CD4-positive, alpha-beta memory T cell (primary cell): ENCODE measurements at regions not wholly inside any gene's neighbourhood (a gene's known extent, or its start where the extent isn't known, plus 50 kb on each side); places are given as distances from the start of the nearest gene placed in this dataset.

Experiments used
- CTCF ChIA-PET: fragments of 350-600 bp; sonication (Branson Sonifier 250); formaldehyde crosslinking; loops from one replicate; lab custom pipeline; 2021; ENCODE audit warnings: inconsistent platforms; ENCODE audit not compliant: partially characterized antibody; lab: Charles Lee
- POLR2A ChIA-PET: fragments of 350-600 bp; sonication (Branson Sonifier 250); formaldehyde crosslinking; loops from one replicate; lab custom pipeline; 2021; ENCODE audit not compliant: partially characterized antibody; lab: Charles Lee
- DNase-seq, 5 donors: peaks; one replicate each; pipeline versions ENCODE4 v3.0.0 to v3.0.0-alpha.2; 2020 to 2022; ENCODE audit warnings: mixed read lengths in 1 of 5
- H3K27ac ChIP-seq: one replicate; pipeline ENCODE4 v1.7.0; 2013; ENCODE audit warnings: low read depth, low read length
- H3K27me3 ChIP-seq: 2 replicates; pipeline ENCODE4 v1.7.0; 2013; ENCODE audit warnings: mild to moderate bottlenecking, low read length, moderate library complexity; ENCODE audit not compliant: insufficient read depth
- H3K36me3 ChIP-seq: 2 replicates; pipeline ENCODE4 v1.7.0; 2013; ENCODE audit warnings: mild to moderate bottlenecking, low read length, moderate library complexity; ENCODE audit not compliant: insufficient read depth
- H3K4me1 ChIP-seq: 2 replicates; pipeline ENCODE4 v1.7.0; 2013; ENCODE audit warnings: mild to moderate bottlenecking, low read length, moderate library complexity; ENCODE audit not compliant: insufficient read depth
- H3K4me3 ChIP-seq, 2 donors: one replicate each; pipeline ENCODE4 v1.7.0; 2013; ENCODE audit warnings: low read length in 2 of 2, mild to moderate bottlenecking in 1 of 2
- H3K9me3 ChIP-seq, 2 donors: one replicate each; pipeline ENCODE4 v1.7.0; 2013; ENCODE audit warnings: low read length in 2 of 2, control low read depth in 1 of 2; ENCODE audit not compliant: control insufficient read depth in 1 of 2
- H3K27ac Mint-ChIP-seq, 7 donors: one replicate each; pipeline ENCODE4 v1.8.0; 2020 to 2021; ENCODE audit warnings: mixed read lengths in 7 of 7, mild to moderate bottlenecking in 6 of 7, inconsistent platforms in 3 of 7, moderate library complexity in 3 of 7
- H3K27me3 Mint-ChIP-seq, 2 donors: one replicate each; pipeline ENCODE4 v1.8.0; 2020 to 2021; ENCODE audit warnings: mixed read lengths in 2 of 2
- H3K36me3 Mint-ChIP-seq, 2 donors: one replicate each; pipeline ENCODE4 v1.8.0; 2020 to 2021; ENCODE audit warnings: mixed read lengths in 2 of 2, inconsistent platforms in 1 of 2, mild to moderate bottlenecking in 1 of 2
- H3K4me1 Mint-ChIP-seq, 4 donors: one replicate each; pipeline ENCODE4 v1.8.0; 2020 to 2021; ENCODE audit warnings: mixed read lengths in 4 of 4, mild to moderate bottlenecking in 1 of 4
- H3K4me3 Mint-ChIP-seq, 8 donors: one replicate each; pipeline ENCODE4 v1.8.0; 2020 to 2021; ENCODE audit warnings: mixed read lengths in 8 of 8, mild to moderate bottlenecking in 7 of 8, moderate library complexity in 6 of 8, inconsistent platforms in 3 of 8
- H3K9me3 Mint-ChIP-seq, 8 donors: one replicate each; pipeline ENCODE4 v1.8.0; 2020 to 2021; ENCODE audit warnings: mixed read lengths in 8 of 8, mild to moderate bottlenecking in 5 of 8, inconsistent platforms in 3 of 8, moderate library complexity in 1 of 8
- intact Hi-C: fragments of 100-400 bp; cut with micrococcal nuclease; formaldehyde crosslinking; loops from one replicate; pipeline ENCODE4 v1.15.1; 2023

DNA sequence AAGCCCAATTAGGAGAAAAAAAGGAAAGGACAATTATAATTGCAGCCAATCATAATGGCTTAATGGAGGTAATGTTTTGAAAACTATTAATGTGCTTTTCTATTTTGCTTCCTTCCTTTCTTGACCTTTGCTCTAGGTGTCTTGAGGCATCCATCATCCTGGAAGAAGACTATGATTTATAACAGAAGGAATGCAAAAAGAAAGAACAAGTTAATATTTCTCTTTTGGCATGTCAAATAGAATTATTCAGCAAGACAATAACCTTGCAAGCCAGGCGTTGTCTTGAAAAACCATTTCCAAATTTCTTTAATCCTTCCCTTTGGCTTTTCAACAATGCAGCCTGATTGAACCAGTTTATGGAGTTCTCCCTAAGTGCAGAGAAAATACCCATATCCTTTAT is 107.7 kb upstream of the USP24 start:
- no peak overlapping the region for H3K27ac Mint-ChIP-seq
- Histone ChIP-seq H3K4me1 (no peaks in the 10 kb centered on the region), H3K4me3 (no peak overlapping the region), H3K36me3 (no peaks in the 10 kb centered on the region), H3K27me3 (no peaks in the 10 kb centered on the region), H3K27ac (no peak overlapping the region), H3K9me3 (no peaks in the 10 kb centered on the region)
- no peak overlapping the region for H3K4me3 Mint-ChIP-seq
- H3K9me3 Mint-ChIP-seq, result no peaks in the 10 kb centered on the region
- POLR2A ChIA-PET, result no interaction called here
- H3K4me1 Mint-ChIP-seq, result peaks cover 0 to 1% (median 0%) of the 10 kb centered on the region in 4 donors
- H3K36me3 Mint-ChIP-seq, result no peaks in the 10 kb centered on the region
- intact Hi-C loops, result no loop called here
- peaks cover 2 to 4% of the 10 kb centered on the region in 2 donors for H3K27me3 Mint-ChIP-seq
- CTCF ChIA-PET, result no interaction called here
- DNase-seq, result no peak

- H3K36me3 Mint-ChIP-seq, result no peaks in the 10 kb centered on the region
- Histone ChIP-seq H3K9me3 (no peaks in the 10 kb centered on the region), H3K36me3 (no peaks in the 10 kb centered on the region), H3K27ac (no peak overlapping the region), H3K27me3 (no peaks in the 10 kb centered on the region), H3K4me1 (no peaks in the 10 kb centered on the region), H3K4me3 (no peak overlapping the region)
- intact Hi-C loops, result no loop called here
- no peak overlapping the region for H3K27ac Mint-ChIP-seq
- H3K27me3 Mint-ChIP-seq, result peaks cover 2 to 3% of the 10 kb centered on the region in 2 donors
- H3K4me1 Mint-ChIP-seq, result peaks cover 0 to 2% (median 0%) of the 10 kb centered on the region in 4 donors
- ChIA-PET POLR2A (no interaction called here), CTCF (no interaction called here)
- H3K9me3 Mint-ChIP-seq, result no peaks in the 10 kb centered on the region
- H3K4me3 Mint-ChIP-seq, result no peak overlapping the region
- DNase-seq, result no peak
Measured at GRCh38 chr1:55321942-55322341, 106.8 kb upstream of the USP24 start.

- CTCF ChIA-PET, result no interaction called here
Measured at GRCh38 chr1:55320891-55321290, 105.7 kb upstream of the USP24 start.

GRCh38 chr1:55318116-55318817 is 103.1 kb upstream of the USP24 start:
- POLR2A ChIA-PET, result no interaction called here
- peaks cover 0 to 1% (median 0%) of the 10 kb centered on the region in 4 donors for H3K4me1 Mint-ChIP-seq
- H3K27ac Mint-ChIP-seq, result no peak overlapping the region
- H3K9me3 ChIP-seq, result no peaks in the 10 kb centered on the region
- intact Hi-C loops, result no loop called here
- no peak overlapping the region for H3K4me3 Mint-ChIP-seq
- H3K27me3 Mint-ChIP-seq, result peaks cover 2 to 3% of the 10 kb centered on the region in 2 donors
- H3K9me3 Mint-ChIP-seq, result peaks cover 0 to 2% (median 0%) of the 10 kb centered on the region in 8 donors
- H3K27me3 ChIP-seq, result no peaks in the 10 kb centered on the region
- CTCF ChIA-PET, result no interaction called here
- no peaks in the 10 kb centered on the region for H3K4me1 ChIP-seq
- DNase-seq, result no peak
- H3K4me3 ChIP-seq, result no peak overlapping the region
- no peak overlapping the region for H3K27ac ChIP-seq
- H3K36me3 ChIP-seq, result no peaks in the 10 kb centered on the region
- no peaks in the 10 kb centered on the region for H3K36me3 Mint-ChIP-seq

More at GRCh38 chr1:55320891-55321290, 105.7 kb upstream of the USP24 start:
- H3K9me3 Mint-ChIP-seq, result no peaks in the 10 kb centered on the region
- no peaks in the 10 kb centered on the region for H3K36me3 ChIP-seq
- DNase-seq, result no peak
- no peaks in the 10 kb centered on the region for H3K9me3 ChIP-seq
- H3K4me3 Mint-ChIP-seq, result no peak overlapping the region
- no peaks in the 10 kb centered on the region for H3K36me3 Mint-ChIP-seq
- H3K27ac ChIP-seq, result no peak overlapping the region
- H3K27me3 Mint-ChIP-seq, result peaks cover 2 to 3% of the 10 kb centered on the region in 2 donors
- no peaks in the 10 kb centered on the region for H3K27me3 ChIP-seq
- no peak overlapping the region for H3K4me3 ChIP-seq
- H3K4me1 Mint-ChIP-seq, result peaks cover 0 to 1% (median 0%) of the 10 kb centered on the region in 4 donors
- intact Hi-C loops, result no loop called here
- H3K27ac Mint-ChIP-seq, result no peak overlapping the region
- POLR2A ChIA-PET, result no interaction called here
- no peaks in the 10 kb centered on the region for H3K4me1 ChIP-seq

DNA sequence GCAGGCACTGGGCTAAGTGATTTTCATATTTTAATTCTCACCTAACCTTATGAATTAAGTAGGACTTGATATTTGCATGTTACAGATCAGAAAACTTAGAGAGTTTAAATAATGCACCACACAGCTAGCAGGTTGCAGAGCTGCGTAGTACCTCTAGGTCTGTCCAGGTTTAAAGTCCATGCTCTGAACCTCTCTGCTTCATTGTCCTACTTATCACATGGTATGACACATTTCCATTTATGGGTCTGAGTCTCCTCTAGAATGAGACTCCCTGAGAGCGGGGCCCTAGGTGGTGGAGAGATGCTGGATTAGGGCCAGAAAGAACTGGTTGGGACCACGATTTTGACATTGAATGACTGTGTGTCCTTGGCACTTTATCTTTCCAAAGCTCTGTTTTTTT is 102.5 kb upstream of the USP24 start:
- no peaks in the 10 kb centered on the region for H3K4me1 ChIP-seq
- peaks cover 0 to 2% (median 0%) of the 10 kb centered on the region in 8 donors for H3K9me3 Mint-ChIP-seq
- intact Hi-C loops, result no loop called here
- H3K4me1 Mint-ChIP-seq, result peaks cover 0 to 1% (median 0%) of the 10 kb centered on the region in 4 donors
- peaks cover 2 to 3% of the 10 kb centered on the region in 2 donors for H3K27me3 Mint-ChIP-seq
- CTCF ChIA-PET, result no interaction called here
- H3K36me3 Mint-ChIP-seq, result no peaks in the 10 kb centered on the region
- no peaks in the 10 kb centered on the region for H3K9me3 ChIP-seq
- no peak overlapping the region for H3K4me3 Mint-ChIP-seq
- no peaks in the 10 kb centered on the region for H3K36me3 ChIP-seq
- H3K4me3 ChIP-seq, result no peak overlapping the region
- no peak overlapping the region for H3K27ac ChIP-seq
- H3K27me3 ChIP-seq, result no peaks in the 10 kb centered on the region
- no peak overlapping the region for H3K27ac Mint-ChIP-seq
- no peak for DNase-seq
- POLR2A ChIA-PET, result no interaction called here

DNA sequence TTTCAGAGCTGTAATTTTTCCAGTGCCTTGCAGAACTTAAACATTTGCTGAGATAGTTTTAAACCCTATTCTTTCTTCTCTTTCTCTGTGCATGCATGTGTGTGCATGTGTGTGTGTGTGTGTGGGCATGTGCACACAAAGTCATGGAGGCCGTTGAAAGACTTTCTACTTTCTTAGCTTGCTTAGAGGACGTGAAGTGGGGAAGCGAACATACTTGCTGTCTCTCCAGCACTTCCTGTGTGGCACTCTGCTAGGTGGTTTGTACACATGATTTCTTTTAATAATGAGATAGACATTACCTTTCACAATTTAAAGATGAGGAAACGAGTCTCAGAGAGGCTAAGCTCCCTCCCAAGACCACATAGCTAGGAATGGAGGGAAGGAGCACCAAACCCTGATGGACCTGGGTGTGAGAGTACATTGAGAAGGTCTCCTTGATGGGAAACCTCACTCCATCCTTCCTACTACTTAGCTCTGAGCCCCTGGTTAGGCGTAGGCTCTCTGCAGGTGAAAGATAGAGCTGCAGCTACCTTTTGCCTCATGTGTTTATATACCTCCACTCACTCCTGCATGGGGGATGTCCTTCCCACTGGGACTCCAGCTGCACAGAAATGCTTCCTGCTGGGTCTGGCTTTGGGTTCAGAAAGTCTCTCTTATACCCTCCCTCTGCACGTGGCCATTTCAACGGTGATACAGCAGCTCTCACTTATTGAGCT is 101.9 kb upstream of the USP24 start:
- H3K4me1 Mint-ChIP-seq, result peaks cover 0 to 1% (median 0%) of the 10 kb centered on the region in 4 donors
- H3K27ac ChIP-seq, result no peak overlapping the region
- no peaks in the 10 kb centered on the region for H3K9me3 ChIP-seq
- H3K27ac Mint-ChIP-seq, result no peak overlapping the region
- no peak overlapping the region for H3K4me3 ChIP-seq
- CTCF ChIA-PET, result no interaction called here
- peaks cover 0 to 2% (median 0%) of the 10 kb centered on the region in 8 donors for H3K9me3 Mint-ChIP-seq
- H3K4me3 Mint-ChIP-seq, result no peak overlapping the region
- POLR2A ChIA-PET, result no interaction called here
- intact Hi-C loops, result no loop called here
- peaks cover 2 to 3% of the 10 kb centered on the region in 2 donors for H3K27me3 Mint-ChIP-seq
- H3K36me3 Mint-ChIP-seq, result no peaks in the 10 kb centered on the region
- no peaks in the 10 kb centered on the region for H3K4me1 ChIP-seq
- H3K27me3 ChIP-seq, result no peaks in the 10 kb centered on the region
- H3K36me3 ChIP-seq, result no peaks in the 10 kb centered on the region
- no peak for DNase-seq

- peaks cover 0 to 1% (median 0%) of the 10 kb centered on the region in 4 donors for H3K4me1 Mint-ChIP-seq
- no peak overlapping the region for H3K27ac Mint-ChIP-seq
- H3K9me3 Mint-ChIP-seq, result peaks cover 0 to 2% (median 0%) of the 10 kb centered on the region in 8 donors
- H3K36me3 ChIP-seq, result no peaks in the 10 kb centered on the region
- peaks cover 2 to 3% of the 10 kb centered on the region in 2 donors for H3K27me3 Mint-ChIP-seq
- no peaks in the 10 kb centered on the region for H3K27me3 ChIP-seq
- no peak overlapping the region for H3K27ac ChIP-seq
- no peak for DNase-seq
- H3K36me3 Mint-ChIP-seq, result no peaks in the 10 kb centered on the region
- ChIA-PET POLR2A (no interaction called here), CTCF (no interaction called here)
- H3K4me1 ChIP-seq, result no peaks in the 10 kb centered on the region
- H3K9me3 ChIP-seq, result no peaks in the 10 kb centered on the region
- no peak overlapping the region for H3K4me3 Mint-ChIP-seq
- H3K4me3 ChIP-seq, result no peak overlapping the region
- intact Hi-C loops, result no loop called here
Measured at GRCh38 chr1:55316502-55316901, 101.3 kb upstream of the USP24 start.
